Psoas muscle (tissue), 7 donors: ENCODE measurements at regions not wholly inside any gene's neighbourhood (a gene's known extent, or its start where the extent isn't known, plus 50 kb on each side); places are given as distances from the start of the nearest gene placed in this dataset.

Experiments
- ATAC-seq, 4 donors: fragments of 200-7000 bp; cut with Tn5 transposase; one replicate each; pipeline ENCODE4 v1.9.1; 2020; ENCODE audit warnings: moderate library complexity in 3 of 4, mild to moderate bottlenecking in 2 of 4
- DNase-seq, 2 donors: peaks; one replicate each; pipeline ENCODE4 v3.0.0-alpha.2; 2020
- H3K27ac ChIP-seq: fragments of 200-600 bp; one replicate; pipeline ENCODE4 v1.8.0; 2022
- H3K27me3 ChIP-seq, 3 donors: fragments of 200-600 bp in 1 of 3; one replicate each; pipeline versions ENCODE4 v1.6.1 to v1.8.0; 2013 to 2022; ENCODE audit warnings: low read length in 2 of 3, mild to moderate bottlenecking in 2 of 3, moderate library complexity in 1 of 3; ENCODE audit not compliant: insufficient read depth in 3 of 3
- H3K36me3 ChIP-seq, 2 donors: fragments of 200-600 bp in 1 of 2; one replicate each; pipeline versions ENCODE4 v1.6.1 to v1.8.0; 2013 to 2022; ENCODE audit warnings: low read depth in 1 of 2, mild to moderate bottlenecking in 1 of 2, moderate library complexity in 1 of 2; ENCODE audit not compliant: insufficient read depth in 1 of 2
- H3K4me1 ChIP-seq: fragments of 200-600 bp; one replicate; pipeline ENCODE4 v1.8.0; 2022
- H3K4me3 ChIP-seq: fragments of 200-600 bp; one replicate; pipeline ENCODE4 v1.8.0; 2022; ENCODE audit warnings: mild to moderate bottlenecking
- H3K9me3 ChIP-seq: fragments of 200-600 bp; one replicate; pipeline ENCODE4 v1.8.0; 2022
- WGBS, 3 donors: extraction: QIAGEN DNeasy Blood & Tissue Kit; methylation state at CpG; one replicate each; pipeline versions ENCODE4 v1.1.6 to v1.1.7; 2013; 5-methylcytosine and 5-hydroxymethylcytosine counted together
- intact Hi-C, 2 donors: fragments of 100-400 bp; cut with DNase I; formaldehyde crosslinking; loops; one replicate each; pipeline versions ENCODE4 v1.11.0 to v1.14.2; 2022
- TF ChIP-seq, protein P1 (sequence below): fragments of 200-600 bp; IDR thresholded peaks from one replicate; pipeline ENCODE4 v1.8.0; 2022; ENCODE audit warnings: antibody characterized with exemption
- donor health status: healthy with polysubstance abuse.
- donor health status: DM: no; HTN: no; CAD: no; lungs with moderate emphysema.
- donor health status: Bipolar disorder and iron deficiency.
- donor health status: healthy.
- donor health status: DM: yes; HTN: yes; CAD: no.
- donor health status: DM: no; HTN: no; CAD: no.
- donor health status: DM: yes; HTN: yes; CAD: no.

DNA sequence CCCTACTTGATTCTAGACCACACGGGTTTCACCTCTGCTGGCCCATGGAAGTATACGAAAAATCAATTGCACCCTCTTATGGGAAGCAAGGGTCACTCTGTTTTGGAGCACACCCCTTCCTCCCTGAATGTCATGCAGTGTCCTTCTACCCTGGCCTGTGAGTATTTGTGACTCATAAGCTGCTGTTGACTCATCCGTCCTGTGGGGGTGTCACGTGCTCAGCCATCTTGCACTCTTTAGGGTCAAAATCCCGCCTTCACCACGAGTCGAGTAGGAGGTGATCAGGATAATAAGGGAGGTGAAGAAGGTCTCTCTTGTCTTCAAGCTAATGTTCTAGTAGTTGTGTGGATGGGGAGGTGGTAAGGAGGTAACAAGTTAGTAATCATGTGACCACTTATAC lies 341.0 kb upstream of the EEF2KMT start:
- TF ChIP-seq, protein P1, sequence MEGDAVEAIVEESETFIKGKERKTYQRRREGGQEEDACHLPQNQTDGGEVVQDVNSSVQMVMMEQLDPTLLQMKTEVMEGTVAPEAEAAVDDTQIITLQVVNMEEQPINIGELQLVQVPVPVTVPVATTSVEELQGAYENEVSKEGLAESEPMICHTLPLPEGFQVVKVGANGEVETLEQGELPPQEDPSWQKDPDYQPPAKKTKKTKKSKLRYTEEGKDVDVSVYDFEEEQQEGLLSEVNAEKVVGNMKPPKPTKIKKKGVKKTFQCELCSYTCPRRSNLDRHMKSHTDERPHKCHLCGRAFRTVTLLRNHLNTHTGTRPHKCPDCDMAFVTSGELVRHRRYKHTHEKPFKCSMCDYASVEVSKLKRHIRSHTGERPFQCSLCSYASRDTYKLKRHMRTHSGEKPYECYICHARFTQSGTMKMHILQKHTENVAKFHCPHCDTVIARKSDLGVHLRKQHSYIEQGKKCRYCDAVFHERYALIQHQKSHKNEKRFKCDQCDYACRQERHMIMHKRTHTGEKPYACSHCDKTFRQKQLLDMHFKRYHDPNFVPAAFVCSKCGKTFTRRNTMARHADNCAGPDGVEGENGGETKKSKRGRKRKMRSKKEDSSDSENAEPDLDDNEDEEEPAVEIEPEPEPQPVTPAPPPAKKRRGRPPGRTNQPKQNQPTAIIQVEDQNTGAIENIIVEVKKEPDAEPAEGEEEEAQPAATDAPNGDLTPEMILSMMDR: no peak
- intact Hi-C loops: no loop called here
- Histone ChIP-seq H3K4me1 (no peaks in the 10 kb centered on the region), H3K27me3 (no peaks in the 10 kb centered on the region), H3K27ac (no peak overlapping the region), H3K36me3 (no peaks in the 10 kb centered on the region), H3K9me3 (no peaks in the 10 kb centered on the region), H3K4me3 (no peak overlapping the region)
- WGBS, 3 donors: 72 to 78% (median 72%) methylated on average over 7 of the region's 7 CpGs
- no peak for ATAC-seq
- no peak for DNase-seq

DNA sequence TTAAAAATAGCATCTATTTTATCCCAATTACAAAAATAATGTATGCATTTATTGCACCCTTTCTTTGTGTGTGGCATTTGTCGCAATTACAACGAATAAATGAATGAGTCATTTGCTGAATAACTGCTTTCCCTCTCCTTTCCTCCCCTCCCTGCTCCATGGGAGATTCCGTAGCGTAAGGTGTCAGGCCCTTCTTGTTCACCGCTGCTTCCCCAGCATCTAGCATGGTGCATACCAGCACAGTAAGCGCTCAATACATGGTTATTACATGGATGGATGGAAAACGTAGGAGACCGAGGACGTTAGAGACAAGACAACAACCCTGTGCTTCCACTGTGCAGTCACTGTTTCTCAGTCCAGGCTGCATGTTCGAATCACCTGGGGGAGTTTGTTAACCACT lies 336.0 kb upstream of the EEF2KMT start:
- no peaks in the 10 kb centered on the region for H3K4me1 ChIP-seq
- no peaks in the 10 kb centered on the region for H3K9me3 ChIP-seq
- DNase-seq (no peak), ATAC-seq (no peak)
- no peaks in the 10 kb centered on the region for H3K36me3 ChIP-seq
- intact Hi-C loops: no loop called here
- no peak overlapping the region for H3K4me3 ChIP-seq
- TF ChIP-seq, protein P1: no peak
- H3K27ac ChIP-seq: no peak overlapping the region
- WGBS, 3 donors: 65 to 77% (median 68%) methylated on average over 10 of the region's 10 CpGs
- H3K27me3 ChIP-seq: no peaks in the 10 kb centered on the region

DNA sequence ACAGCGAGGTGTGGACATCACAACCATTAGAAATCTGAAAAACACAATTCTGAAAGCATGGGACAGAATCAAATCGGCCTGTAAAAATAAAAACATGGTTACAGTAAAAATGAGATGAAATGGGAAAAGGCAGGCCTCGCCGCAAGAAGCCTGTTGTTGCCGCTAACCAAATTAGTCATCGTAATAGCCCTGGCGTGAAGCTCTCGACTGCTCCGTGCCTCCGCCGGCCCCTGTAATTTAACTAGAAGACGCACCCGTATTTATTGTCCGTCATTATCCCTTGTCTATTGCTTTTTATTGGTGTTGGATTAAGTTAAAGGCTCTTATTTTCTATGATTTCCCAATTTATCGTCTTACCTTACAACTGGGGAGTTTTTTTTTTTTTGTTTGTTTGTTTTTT lies 334.6 kb upstream of the EEF2KMT start:
- TF ChIP-seq, protein P1: no peak
- no peaks in the 10 kb centered on the region for H3K27me3 ChIP-seq
- DNase-seq (no peak), ATAC-seq (no peak)
- 48 to 63% (median 53%) methylated on average over 15 of the region's 15 CpGs for WGBS, 3 donors
- H3K4me3 ChIP-seq: no peak overlapping the region
- intact Hi-C loops: no loop called here
- H3K27ac ChIP-seq: no peak overlapping the region
- H3K36me3 ChIP-seq: no peaks in the 10 kb centered on the region
- no peaks in the 10 kb centered on the region for H3K4me1 ChIP-seq
- no peaks in the 10 kb centered on the region for H3K9me3 ChIP-seq

DNA sequence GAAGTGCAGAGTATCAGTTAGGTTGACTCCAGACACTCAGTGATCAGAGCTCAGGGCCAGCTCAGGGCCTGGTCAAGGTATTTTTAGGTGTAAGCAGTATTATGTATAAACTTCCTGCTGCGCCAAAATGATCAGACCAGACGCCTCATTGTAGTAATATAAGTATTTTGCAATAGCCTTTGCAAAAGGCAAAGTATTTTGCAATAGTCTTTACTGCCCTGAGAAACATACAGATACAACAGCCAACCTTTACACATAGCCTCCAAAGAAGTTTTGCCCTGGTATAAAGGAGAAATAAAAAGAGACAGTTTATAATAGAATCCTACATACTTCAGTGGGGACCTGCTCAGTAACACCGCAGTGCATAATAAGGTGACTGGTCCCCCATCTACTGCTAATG lies 333.0 kb upstream of the EEF2KMT start:
- Histone ChIP-seq H3K9me3 (no peaks in the 10 kb centered on the region), H3K4me3 (no peak overlapping the region), H3K27ac (no peak overlapping the region), H3K4me1 (no peaks in the 10 kb centered on the region), H3K36me3 (no peaks in the 10 kb centered on the region), H3K27me3 (no peaks in the 10 kb centered on the region)
- no peak for ATAC-seq
- DNase-seq: no peak
- 86 to 92% (median 89%) methylated on average over 3 of the region's 3 CpGs for WGBS, 3 donors
- TF ChIP-seq, protein P1: no peak
- intact Hi-C loops: no loop called here

DNA sequence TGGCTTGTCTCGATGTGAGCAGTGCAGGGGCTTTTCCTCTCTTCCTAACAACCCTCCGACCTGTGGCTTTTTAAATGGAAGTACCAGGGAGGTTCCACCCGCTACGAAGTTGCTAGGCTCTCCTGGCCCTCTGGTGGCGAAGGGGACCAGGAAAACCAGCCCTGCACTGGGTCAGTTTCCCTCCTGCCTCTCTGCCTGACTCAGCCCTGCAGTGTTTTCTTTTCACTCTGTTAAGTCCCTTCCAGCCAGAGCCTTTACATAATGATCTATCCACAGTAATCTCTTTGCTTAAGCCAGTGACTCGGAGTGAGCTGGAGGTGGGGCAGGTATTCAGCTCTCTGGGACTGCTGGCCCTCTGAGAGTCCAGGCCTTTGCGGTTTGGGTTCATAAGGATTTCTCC lies 331.3 kb upstream of the EEF2KMT start:
- no peaks in the 10 kb centered on the region for H3K4me1 ChIP-seq
- H3K36me3 ChIP-seq: no peaks in the 10 kb centered on the region
- no peak for DNase-seq
- no peaks in the 10 kb centered on the region for H3K9me3 ChIP-seq
- no peaks in the 10 kb centered on the region for H3K27me3 ChIP-seq
- no peak overlapping the region for H3K27ac ChIP-seq
- intact Hi-C loops: no loop called here
- WGBS, 3 donors: 32 to 44% (median 40%) methylated on average over 7 of the region's 7 CpGs
- TF ChIP-seq, protein P1: no peak
- no peak overlapping the region for H3K4me3 ChIP-seq
- no peak for ATAC-seq
